ENCODE measurements at regions not wholly inside any gene's neighbourhood (a gene's known extent, or its start where the extent isn't known, plus 50 kb on each side); places are given as distances from the start of the nearest gene placed in this dataset.

GRCh38 chr18:2411381-2411960 lies 159.8 kb downstream of the METTL4 start:
- no peak overlapping the region for H3K4me3 ChIP-seq (ENCODE audit: low read length)
- no peaks in the 10 kb centered on the region for H3K9me3 ChIP-seq (ENCODE audit: control insufficient read depth, low read length)
- no peak for DNase-seq
- H3K27me3 Mint-ChIP-seq (ENCODE audit: insufficient read depth), result no peaks in the 10 kb centered on the region
- H3K27ac ChIP-seq (ENCODE audit: low read depth, low read length), result no peak overlapping the region
- H3K4me1 ChIP-seq (ENCODE audit: control insufficient read depth, insufficient read depth, low read length), result no peaks in the 10 kb centered on the region
- H3K9me3 Mint-ChIP-seq, result no peaks in the 10 kb centered on the region
- TF ChIP-seq, protein P1, sequence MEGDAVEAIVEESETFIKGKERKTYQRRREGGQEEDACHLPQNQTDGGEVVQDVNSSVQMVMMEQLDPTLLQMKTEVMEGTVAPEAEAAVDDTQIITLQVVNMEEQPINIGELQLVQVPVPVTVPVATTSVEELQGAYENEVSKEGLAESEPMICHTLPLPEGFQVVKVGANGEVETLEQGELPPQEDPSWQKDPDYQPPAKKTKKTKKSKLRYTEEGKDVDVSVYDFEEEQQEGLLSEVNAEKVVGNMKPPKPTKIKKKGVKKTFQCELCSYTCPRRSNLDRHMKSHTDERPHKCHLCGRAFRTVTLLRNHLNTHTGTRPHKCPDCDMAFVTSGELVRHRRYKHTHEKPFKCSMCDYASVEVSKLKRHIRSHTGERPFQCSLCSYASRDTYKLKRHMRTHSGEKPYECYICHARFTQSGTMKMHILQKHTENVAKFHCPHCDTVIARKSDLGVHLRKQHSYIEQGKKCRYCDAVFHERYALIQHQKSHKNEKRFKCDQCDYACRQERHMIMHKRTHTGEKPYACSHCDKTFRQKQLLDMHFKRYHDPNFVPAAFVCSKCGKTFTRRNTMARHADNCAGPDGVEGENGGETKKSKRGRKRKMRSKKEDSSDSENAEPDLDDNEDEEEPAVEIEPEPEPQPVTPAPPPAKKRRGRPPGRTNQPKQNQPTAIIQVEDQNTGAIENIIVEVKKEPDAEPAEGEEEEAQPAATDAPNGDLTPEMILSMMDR (conservative IDR thresholded peaks at IDR 0.05), result no peak
- no peak overlapping the region for H3K9ac ChIP-seq (ENCODE audit: extremely low read depth, low read length, poor library complexity, severe bottlenecking)
- peaks cover 15% of the 10 kb centered on the region for H3K4me1 Mint-ChIP-seq
- H3K36me3 Mint-ChIP-seq (ENCODE audit: low read depth), result no peaks in the 10 kb centered on the region
- no peaks in the 10 kb centered on the region for H3K36me3 ChIP-seq (ENCODE audit: control insufficient read depth, insufficient read depth, low read length)
- WGBS, 2 experiments (ENCODE audit: insufficient coverage in 1 of 2, insufficient read length in 1 of 2), result 96 to 100% methylated on average over 1 of the region's 1 CpG
- no peaks in the 10 kb centered on the region for H3K27me3 ChIP-seq (ENCODE audit: control insufficient read depth, insufficient read depth, low read length, poor library complexity, severe bottlenecking)
- H3K27ac Mint-ChIP-seq, result no peak overlapping the region
- no peak overlapping the region for H3K4me3 Mint-ChIP-seq

DNA sequence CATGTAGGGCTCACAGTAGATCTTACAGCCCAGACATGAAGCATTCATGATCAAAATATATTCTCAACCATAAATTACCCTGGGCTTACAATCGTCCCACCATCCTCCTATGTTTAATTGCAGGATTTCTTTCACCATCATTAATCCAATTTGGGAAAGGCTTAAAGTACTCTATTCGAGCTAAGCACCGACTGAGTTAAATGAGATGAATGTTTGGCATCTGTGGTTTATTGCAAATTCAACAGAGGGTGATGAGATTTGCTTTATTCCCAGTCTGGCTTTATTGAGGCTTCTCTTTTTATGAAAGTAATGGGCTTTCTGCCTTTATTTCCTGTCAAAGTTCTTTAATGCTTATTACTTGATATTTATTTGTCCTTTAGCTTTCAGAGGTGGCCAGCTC lies 159.0 kb downstream of the METTL4 start:
- Mint-ChIP-seq H3K9me3 (no peaks in the 10 kb centered on the region), H3K36me3 (ENCODE audit: low read depth) (no peaks in the 10 kb centered on the region), H3K4me3 (no peak overlapping the region), H3K4me1 (peaks cover 15% of the 10 kb centered on the region), H3K27me3 (ENCODE audit: insufficient read depth) (no peaks in the 10 kb centered on the region), H3K27ac (no peak overlapping the region)
- H3K9ac ChIP-seq (ENCODE audit: extremely low read depth, low read length, poor library complexity, severe bottlenecking), result no peak overlapping the region
- H3K4me1 ChIP-seq (ENCODE audit: control insufficient read depth, insufficient read depth, low read length), result no peaks in the 10 kb centered on the region
- H3K27ac ChIP-seq (ENCODE audit: low read depth, low read length), result no peak overlapping the region
- TF ChIP-seq, protein P1 (conservative IDR thresholded peaks at IDR 0.05), result no peak
- no peaks in the 10 kb centered on the region for H3K27me3 ChIP-seq (ENCODE audit: control insufficient read depth, insufficient read depth, low read length, poor library complexity, severe bottlenecking)
- no peak for DNase-seq
- H3K4me3 ChIP-seq (ENCODE audit: low read length), result no peak overlapping the region
- no peaks in the 10 kb centered on the region for H3K36me3 ChIP-seq (ENCODE audit: control insufficient read depth, insufficient read depth, low read length)
- WGBS, 2 experiments (ENCODE audit: insufficient coverage in 1 of 2, insufficient read length in 1 of 2), result 92 to 93% methylated on average over 2 to 3 of the region's 3 CpGs
- no peaks in the 10 kb centered on the region for H3K9me3 ChIP-seq (ENCODE audit: control insufficient read depth, low read length)

DNA sequence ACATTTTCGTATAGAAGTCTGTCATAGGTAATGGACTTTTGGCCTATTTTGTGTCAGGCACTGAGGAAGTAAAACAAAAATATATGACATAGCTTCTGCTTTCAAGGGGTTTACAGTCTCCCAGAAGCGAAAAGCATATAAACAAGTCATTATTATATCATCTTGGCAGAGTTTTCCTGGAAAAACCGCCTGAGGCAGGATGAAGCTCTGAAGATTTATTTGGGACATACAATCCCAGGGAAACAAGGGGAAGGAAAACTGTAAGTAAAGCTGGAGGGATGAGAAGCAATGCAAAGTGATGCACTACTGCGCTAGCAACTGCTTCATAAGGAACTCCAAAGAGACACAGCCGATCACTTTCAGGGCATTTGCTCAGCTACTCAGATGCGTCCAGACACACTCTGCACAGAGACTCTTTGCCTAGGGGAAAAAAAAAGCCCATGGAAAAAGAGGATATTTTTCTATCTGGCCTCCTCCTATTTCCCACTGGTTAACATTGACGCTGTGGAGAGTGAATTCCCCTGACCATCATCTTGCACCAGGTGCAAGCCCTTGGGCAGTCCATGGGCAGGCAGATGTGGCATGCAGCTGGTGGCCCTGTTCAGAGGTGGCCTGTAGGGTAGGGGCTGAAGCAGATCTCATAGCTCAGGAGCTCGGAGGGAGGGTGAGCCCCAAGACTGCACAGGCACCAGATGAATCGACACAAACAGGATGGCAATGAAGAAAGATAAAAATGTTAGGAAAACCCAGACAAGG lies 158.1 kb downstream of the METTL4 start:
- no peaks in the 10 kb centered on the region for H3K36me3 ChIP-seq (ENCODE audit: control insufficient read depth, insufficient read depth, low read length)
- 92 to 95% methylated on average over 7 to 9 of the region's 9 CpGs for WGBS, 2 experiments (ENCODE audit: insufficient coverage in 1 of 2, insufficient read length in 1 of 2)
- no peak overlapping the region for H3K4me3 Mint-ChIP-seq

More for the DNA sequence above, 158.1 kb downstream of the METTL4 start:
- H3K36me3 Mint-ChIP-seq (ENCODE audit: low read depth), result no peaks in the 10 kb centered on the region
- Histone ChIP-seq H3K27ac (ENCODE audit: low read depth, low read length) (no peak overlapping the region), H3K27me3 (ENCODE audit: control insufficient read depth, insufficient read depth, low read length, poor library complexity, severe bottlenecking) (no peaks in the 10 kb centered on the region), H3K4me3 (ENCODE audit: low read length) (no peak overlapping the region), H3K9ac (ENCODE audit: extremely low read depth, low read length, poor library complexity, severe bottlenecking) (no peak overlapping the region), H3K9me3 (ENCODE audit: control insufficient read depth, low read length) (no peaks in the 10 kb centered on the region), H3K4me1 (ENCODE audit: control insufficient read depth, insufficient read depth, low read length) (no peaks in the 10 kb centered on the region)
- TF ChIP-seq, protein P1 (conservative IDR thresholded peaks at IDR 0.05), result no peak
- H3K4me1 Mint-ChIP-seq, result peaks cover 15% of the 10 kb centered on the region
- H3K27me3 Mint-ChIP-seq (ENCODE audit: insufficient read depth), result no peaks in the 10 kb centered on the region
- H3K9me3 Mint-ChIP-seq, result no peaks in the 10 kb centered on the region
- peak overlapping the region; percentile 78 for H3K27ac Mint-ChIP-seq
- DNase-seq, result no peak
